ENCODE measurements at regions not wholly inside any gene's neighbourhood (a gene's known extent, or its start where the extent isn't known, plus 50 kb on each side); places are given as distances from the start of the nearest gene placed in this dataset.
"Not testable (repeated sequence)": the region's sequence is repeated elsewhere in the genome, so short reads cannot be mapped to it uniquely, and the experiment has no call there.

GRCh38 chr3:26193558-26193957 is 403.7 kb downstream of the OXSM start:
- DNase-seq: no peak

GRCh38 chr3:26196781-26197180 is 406.9 kb downstream of the OXSM start:
- DNase-seq: no peak

GRCh38 chr3:26198609-26199008 is 408.7 kb downstream of the OXSM start:
- no peak for DNase-seq

- no peak for DNase-seq
Observed at GRCh38 chr3:26202169-26202568, 412.3 kb downstream of the OXSM start.

GRCh38 chr3:26205475-26205874 is 415.6 kb downstream of the OXSM start:
- DNase-seq: no peak

- DNase-seq: no peak
Observed at GRCh38 chr3:26208201-26208600, 414.4 kb upstream of the LRRC3B start.

- no peak for DNase-seq
Observed at GRCh38 chr3:26229801-26230200, 392.8 kb upstream of the LRRC3B start.

GRCh38 chr3:26233374-26233773 is 389.2 kb upstream of the LRRC3B start:
- no peak for DNase-seq

GRCh38 chr3:26236531-26236930 is 386.0 kb upstream of the LRRC3B start:
- DNase-seq: no peak

- DNase-seq: no peak
Observed at GRCh38 chr3:26237036-26237682, 385.4 kb upstream of the LRRC3B start.

GRCh38 chr3:26244586-26244985 is 378.0 kb upstream of the LRRC3B start:
- not testable (repeated sequence) for DNase-seq

- no peak for DNase-seq
Observed at GRCh38 chr3:26245236-26245635, 377.3 kb upstream of the LRRC3B start.

- DNase-seq: no peak
Observed at GRCh38 chr3:26246901-26247300, 375.7 kb upstream of the LRRC3B start.

- DNase-seq: no peak
Observed at GRCh38 chr3:26247712-26248111, 374.9 kb upstream of the LRRC3B start.

- no peak for DNase-seq
Observed at GRCh38 chr3:26252001-26252400, 370.6 kb upstream of the LRRC3B start.

- DNase-seq: no peak
Observed at GRCh38 chr3:26256224-26256623, 366.3 kb upstream of the LRRC3B start.

- no peak for DNase-seq
Observed at GRCh38 chr3:26259176-26259575, 363.4 kb upstream of the LRRC3B start.

GRCh38 chr3:26260139-26260538 is 362.4 kb upstream of the LRRC3B start:
- DNase-seq: no peak

- DNase-seq: no peak
Observed at GRCh38 chr3:26264708-26265107, 357.9 kb upstream of the LRRC3B start.

GRCh38 chr3:26271848-26272247 is 350.7 kb upstream of the LRRC3B start:
- no peak for DNase-seq

- no peak for DNase-seq
Observed at GRCh38 chr3:26273196-26273595, 349.4 kb upstream of the LRRC3B start.

- DNase-seq: no peak
Observed at GRCh38 chr3:26279091-26279490, 343.5 kb upstream of the LRRC3B start.

- DNase-seq: no peak
Observed at GRCh38 chr3:26280517-26280916, 342.1 kb upstream of the LRRC3B start.

GRCh38 chr3:26281284-26281985 is 341.1 kb upstream of the LRRC3B start:
- DNase-seq: no peak

GRCh38 chr3:26284503-26284902 is 338.1 kb upstream of the LRRC3B start:
- DNase-seq: not testable (repeated sequence)
